ENCODE measurements at regions not wholly inside any gene's neighbourhood (a gene's known extent, or its start where the extent isn't known, plus 50 kb on each side); places are given as distances from the start of the nearest gene placed in this dataset.

DNA sequence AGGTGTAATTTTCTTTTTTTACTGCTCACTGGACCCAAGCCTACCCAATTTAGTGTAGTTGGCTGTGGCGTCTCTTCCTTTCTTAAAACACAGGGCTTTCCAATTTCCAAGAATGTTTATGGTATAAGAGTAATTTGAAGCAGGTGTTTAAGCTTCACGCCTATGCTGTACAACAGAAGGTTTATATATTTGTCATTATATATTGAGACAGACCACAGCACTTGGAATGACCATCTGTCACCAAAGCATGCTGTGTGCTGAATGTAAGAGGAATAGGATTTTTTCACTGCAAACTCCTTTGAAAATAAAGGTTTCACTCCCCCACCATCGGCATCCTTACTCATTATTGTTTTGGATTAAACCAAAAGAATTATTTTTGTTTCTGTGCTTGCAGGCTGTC, 325.7 kb downstream of the OTOL1 start:
- TF ChIP-seq, protein P1, sequence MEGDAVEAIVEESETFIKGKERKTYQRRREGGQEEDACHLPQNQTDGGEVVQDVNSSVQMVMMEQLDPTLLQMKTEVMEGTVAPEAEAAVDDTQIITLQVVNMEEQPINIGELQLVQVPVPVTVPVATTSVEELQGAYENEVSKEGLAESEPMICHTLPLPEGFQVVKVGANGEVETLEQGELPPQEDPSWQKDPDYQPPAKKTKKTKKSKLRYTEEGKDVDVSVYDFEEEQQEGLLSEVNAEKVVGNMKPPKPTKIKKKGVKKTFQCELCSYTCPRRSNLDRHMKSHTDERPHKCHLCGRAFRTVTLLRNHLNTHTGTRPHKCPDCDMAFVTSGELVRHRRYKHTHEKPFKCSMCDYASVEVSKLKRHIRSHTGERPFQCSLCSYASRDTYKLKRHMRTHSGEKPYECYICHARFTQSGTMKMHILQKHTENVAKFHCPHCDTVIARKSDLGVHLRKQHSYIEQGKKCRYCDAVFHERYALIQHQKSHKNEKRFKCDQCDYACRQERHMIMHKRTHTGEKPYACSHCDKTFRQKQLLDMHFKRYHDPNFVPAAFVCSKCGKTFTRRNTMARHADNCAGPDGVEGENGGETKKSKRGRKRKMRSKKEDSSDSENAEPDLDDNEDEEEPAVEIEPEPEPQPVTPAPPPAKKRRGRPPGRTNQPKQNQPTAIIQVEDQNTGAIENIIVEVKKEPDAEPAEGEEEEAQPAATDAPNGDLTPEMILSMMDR (IDR thresholded peaks at IDR 0.05) = no peak
- TF ChIP-seq POLR2A (IDR thresholded peaks at IDR 0.05) = no peak

All from upper lobe of left lung (tissue), 4 donors.